GM19468 (cell line): ENCODE measurements at regions not wholly inside any gene's neighbourhood (a gene's known extent, or its start where the extent isn't known, plus 50 kb on each side); places are given as distances from the start of the nearest gene placed in this dataset.

Experiments
- ATAC-seq: cut with Tn5 transposase; IDR thresholded peaks from one replicate; pipeline ENCODE4 v1.9.1; 2021; ENCODE audit warnings: mild to moderate bottlenecking, moderate library complexity, moderate number of reproducible peaks; ENCODE audit not compliant: unreplicated experiment; ENCODE audit errors: extremely low read depth

- ATAC-seq = no peak
Measured at GRCh38 chr2:18467749-18468360, 92.6 kb downstream of the RDH14 start.

GRCh38 chr2:18465979-18466378 lies 94.5 kb downstream of the RDH14 start:
- ATAC-seq = no peak

- no peak for ATAC-seq
Measured at GRCh38 chr2:18464913-18465312, 95.5 kb downstream of the RDH14 start.

GRCh38 chr2:18456026-18456425 lies 104.4 kb downstream of the RDH14 start:
- ATAC-seq = no peak

- no peak for ATAC-seq
Measured at GRCh38 chr2:18455236-18455862, 105.1 kb downstream of the RDH14 start.

GRCh38 chr2:18454692-18455235 lies 105.7 kb downstream of the RDH14 start:
- ATAC-seq = no peak

GRCh38 chr2:18446715-18447114 lies 113.7 kb downstream of the RDH14 start:
- no peak for ATAC-seq

- no peak for ATAC-seq
Measured at GRCh38 chr2:18445433-18446320, 114.8 kb downstream of the RDH14 start.

GRCh38 chr2:18444806-18445205 lies 115.6 kb downstream of the RDH14 start:
- no peak for ATAC-seq

GRCh38 chr2:18441583-18441982 lies 118.9 kb downstream of the RDH14 start:
- ATAC-seq = no peak

GRCh38 chr2:18440777-18441176 lies 119.7 kb downstream of the RDH14 start:
- no peak for ATAC-seq

GRCh38 chr2:18440141-18440661 lies 120.3 kb downstream of the RDH14 start:
- ATAC-seq = no peak

GRCh38 chr2:18439716-18440115 lies 120.7 kb downstream of the RDH14 start:
- no peak for ATAC-seq

GRCh38 chr2:18437909-18438308 lies 122.5 kb downstream of the RDH14 start:
- ATAC-seq = no peak

GRCh38 chr2:18436503-18437005 lies 123.9 kb downstream of the RDH14 start:
- ATAC-seq = no peak

- ATAC-seq = no peak
Measured at GRCh38 chr2:18435426-18436037, 124.9 kb downstream of the RDH14 start.

- ATAC-seq = no peak
Measured at GRCh38 chr2:18433872-18434271, 126.6 kb downstream of the RDH14 start.

- no peak for ATAC-seq
Measured at GRCh38 chr2:18432999-18433398, 127.5 kb downstream of the RDH14 start.

GRCh38 chr2:18430996-18431748 lies 129.3 kb downstream of the RDH14 start:
- no peak for ATAC-seq
